ENCODE measurements at regions not wholly inside any gene's neighbourhood (a gene's known extent, or its start where the extent isn't known, plus 50 kb on each side); places are given as distances from the start of the nearest gene placed in this dataset.

DNA sequence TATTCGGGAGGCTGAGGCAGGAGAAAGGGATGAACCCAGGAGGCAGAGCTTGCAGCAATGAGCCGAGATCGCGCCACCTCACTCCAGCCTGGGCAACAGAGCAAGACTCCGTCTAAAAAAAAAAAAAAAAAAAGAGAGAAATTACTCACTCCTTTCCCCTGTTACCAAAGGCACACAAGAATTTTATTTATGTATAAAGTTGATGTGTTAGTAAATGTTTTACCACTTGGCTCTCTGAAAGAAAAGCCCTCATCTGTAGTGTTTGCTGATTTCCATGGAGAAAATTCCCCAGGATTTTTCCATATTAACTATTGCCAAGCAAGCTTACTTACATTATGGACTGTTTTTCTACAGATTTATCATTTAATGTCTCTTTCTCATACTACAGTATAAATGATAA lies 142.1 kb upstream of the PABPC4L start:
- TF ChIP-seq SP1 (IDR thresholded peaks at IDR 0.05) (no peak), NFRKB (IDR thresholded peaks at IDR 0.05) (no peak), ZNF384 (IDR thresholded peaks at IDR 0.05) (no peak)
